Keratinocyte (primary cell): ENCODE measurements at regions not wholly inside any gene's neighbourhood (a gene's known extent, or its start where the extent isn't known, plus 50 kb on each side); places are given as distances from the start of the nearest gene placed in this dataset.

Experiments
- CTCF ChIP-seq, 3 experiments: IDR thresholded peaks in 1 of 3; conservative IDR thresholded peaks in 1 of 3; optimal IDR thresholded peaks in 1 of 3; 2 replicates in 2 of 3; 3 replicates in 1 of 3; pipeline versions ENCODE3 to v1.5.1; 2011; ENCODE audit warnings: low read length in 3 of 3, mild to moderate bottlenecking in 3 of 3, moderate library complexity in 2 of 3, control low read depth in 1 of 3, inconsistent platforms in 1 of 3; ENCODE audit not compliant: insufficient read depth in 2 of 3; ENCODE audit errors: extremely low read depth in 1 of 3
- EZH2 ChIP-seq: IDR thresholded peaks from one replicate; pipeline ENCODE4 v1.6.1; 2012; ENCODE audit warnings: inconsistent platforms, mild to moderate bottlenecking, low read length, moderate library complexity

GRCh38 chr1:8121261-8122159, 95.4 kb upstream of the ERRFI1 start:
- TF ChIP-seq CTCF (optimal IDR thresholded peaks at IDR 0.05 in 1 of 3, IDR thresholded peaks at IDR 0.05 in 1 of 3, conservative IDR thresholded peaks at IDR 0.05 in 1 of 3; ENCODE audit: extremely low read depth in 1 of 3, insufficient read depth in 2 of 3, low read length in 3 of 3) = no peak
- TF ChIP-seq EZH2 = no peak
